CD4-positive, alpha-beta T cell (primary cell): ENCODE measurements at regions not wholly inside any gene's neighbourhood (a gene's known extent, or its start where the extent isn't known, plus 50 kb on each side); places are given as distances from the start of the nearest gene placed in this dataset.

Experiments used
- ATAC-seq: fragments of 200-7000 bp; cut with Tn5 transposase; one replicate; pipeline ENCODE4 v1.10.0; 2022; ENCODE audit warnings: mild to moderate bottlenecking; ENCODE audit not compliant: poor library complexity
- CTCF ChIA-PET: fragments of 350-600 bp; sonication (Branson Sonifier 250); formaldehyde crosslinking; loops from one replicate; lab custom pipeline; 2021; ENCODE audit warnings: antibody characterized with exemption, inconsistent platforms; lab: Charles Lee
- POLR2A ChIA-PET: fragments of 350-600 bp; sonication (Branson Sonifier 250); formaldehyde crosslinking; loops from one replicate; lab custom pipeline; 2021; ENCODE audit warnings: antibody characterized with exemption, inconsistent platforms; lab: Charles Lee
- DNase-seq, 14 experiments: peaks; one replicate each; pipeline ENCODE4 v3.0.0-alpha.2; 2013 to 2020; ENCODE audit warnings: mixed read lengths in 2 of 14
- H3K27ac ChIP-seq, 2 donors: one replicate each; pipeline versions ENCODE4 v1.5.1 to v1.7.0; 2013; ENCODE audit warnings: low read length in 2 of 2, low read depth in 1 of 2, mild to moderate bottlenecking in 1 of 2
- H3K27me3 ChIP-seq, 2 experiments: 1 replicate in 1 of 2; 2 replicates in 1 of 2; pipeline versions ENCODE4 v1.6.1 to v1.7.0; 2013; ENCODE audit warnings: low read length in 2 of 2, control low read depth in 1 of 2, mild to moderate bottlenecking in 1 of 2, moderate library complexity in 1 of 2; ENCODE audit not compliant: insufficient read depth in 2 of 2, control insufficient read depth in 1 of 2
- H3K36me3 ChIP-seq: one replicate; pipeline ENCODE4 v1.6.1; 2013; ENCODE audit warnings: low read length, control low read depth; ENCODE audit not compliant: insufficient read depth
- H3K4me1 ChIP-seq: one replicate; pipeline ENCODE4 v1.6.1; 2013; ENCODE audit warnings: low read length, control low read depth; ENCODE audit not compliant: insufficient read depth
- H3K4me3 ChIP-seq: one replicate; pipeline ENCODE4 v1.5.1; 2013; ENCODE audit warnings: mild to moderate bottlenecking, low read length, moderate library complexity
- H3K9me3 ChIP-seq, 2 experiments: 1 replicate in 1 of 2; 2 replicates in 1 of 2; pipeline versions ENCODE4 v1.6.1 to v1.7.0; 2013; ENCODE audit warnings: low read length in 2 of 2, mild to moderate bottlenecking in 2 of 2, control low read depth in 1 of 2, moderate library complexity in 1 of 2; ENCODE audit not compliant: control insufficient read depth in 1 of 2, insufficient read depth in 1 of 2
- H3K27ac Mint-ChIP-seq: one replicate; pipeline ENCODE4 v1.8.0; 2020; ENCODE audit warnings: mixed read lengths
- H3K27me3 Mint-ChIP-seq: one replicate; pipeline ENCODE4 v1.8.0; 2021; ENCODE audit warnings: mixed read lengths
- H3K36me3 Mint-ChIP-seq: one replicate; pipeline ENCODE4 v1.8.0; 2021; ENCODE audit warnings: low read depth, mixed read lengths
- H3K4me1 Mint-ChIP-seq: one replicate; pipeline ENCODE4 v1.8.0; 2021; ENCODE audit warnings: low read depth, mixed read lengths
- H3K4me3 Mint-ChIP-seq: one replicate; pipeline ENCODE4 v1.8.0; 2020; ENCODE audit warnings: mild to moderate bottlenecking, mixed read lengths
- H3K9me3 Mint-ChIP-seq: one replicate; pipeline ENCODE4 v1.8.0; 2020; ENCODE audit warnings: mixed read lengths
- CTCF ChIP-seq: fragments of 200-600 bp; IDR thresholded peaks from one replicate; pipeline ENCODE4 v1.8.0; 2022; ENCODE audit warnings: antibody characterized with exemption, mild to moderate bottlenecking
- intact Hi-C, 2 experiments: fragments of 100-400 bp; cut with DNase I in 1 of 2; cut with micrococcal nuclease in 1 of 2; formaldehyde crosslinking; loops; one replicate each; pipeline versions ENCODE4 v1.15.1 to v1.9.0; 2023 to 2025; cut with DNase I, micrococcal nuclease

GRCh38 chr18:8537400-8537799, 71.8 kb upstream of the RAB12 start:
- POLR2A ChIA-PET = no interaction called here
- CTCF ChIA-PET = no interaction called here
- no peaks in the 10 kb centered on the region for H3K4me1 Mint-ChIP-seq
- intact Hi-C loops = no loop called here
- no peak overlapping the region for H3K27ac Mint-ChIP-seq
- no peaks in the 10 kb centered on the region for H3K4me1 ChIP-seq
- H3K27me3 ChIP-seq = no peaks in the 10 kb centered on the region
- H3K4me3 ChIP-seq = no peak overlapping the region
- ATAC-seq (no peak), DNase-seq (no peak)
- H3K4me3 Mint-ChIP-seq = no peak overlapping the region
- H3K9me3 ChIP-seq = peaks cover 3 to 4% of the 10 kb centered on the region in 2 experiments
- no peaks in the 10 kb centered on the region for H3K36me3 ChIP-seq
- peaks cover 5% of the 10 kb centered on the region for H3K9me3 Mint-ChIP-seq
- TF ChIP-seq CTCF = no peak
- H3K27ac ChIP-seq = no peak overlapping the region
- peaks cover 2% of the 10 kb centered on the region for H3K27me3 Mint-ChIP-seq
- no peaks in the 10 kb centered on the region for H3K36me3 Mint-ChIP-seq

GRCh38 chr18:8538935-8539334, 70.3 kb upstream of the RAB12 start:
- no peaks in the 10 kb centered on the region for H3K27me3 ChIP-seq
- no peaks in the 10 kb centered on the region for H3K4me1 ChIP-seq
- H3K27ac ChIP-seq = no peak overlapping the region
- TF ChIP-seq CTCF = no peak
- Mint-ChIP-seq H3K4me1 (no peaks in the 10 kb centered on the region), H3K36me3 (no peaks in the 10 kb centered on the region), H3K27ac (no peak overlapping the region), H3K27me3 (peaks cover 7% of the 10 kb centered on the region), H3K9me3 (no peaks in the 10 kb centered on the region), H3K4me3 (no peak overlapping the region)
- H3K36me3 ChIP-seq = no peaks in the 10 kb centered on the region
- DNase-seq (no peak), ATAC-seq (no peak)
- peaks cover 0 to 4% of the 10 kb centered on the region in 2 experiments for H3K9me3 ChIP-seq
- CTCF ChIA-PET = no interaction called here
- H3K4me3 ChIP-seq = no peak overlapping the region
- POLR2A ChIA-PET = no interaction called here
- intact Hi-C loops = no loop called here

GRCh38 chr18:8546677-8547076, 62.6 kb upstream of the RAB12 start:
- Mint-ChIP-seq H3K9me3 (no peaks in the 10 kb centered on the region), H3K4me1 (no peaks in the 10 kb centered on the region), H3K27ac (no peak overlapping the region), H3K27me3 (peaks cover 24% of the 10 kb centered on the region), H3K4me3 (no peak overlapping the region), H3K36me3 (no peaks in the 10 kb centered on the region)
- ChIA-PET CTCF (no interaction called here), POLR2A (no interaction called here)
- DNase-seq (no peak), ATAC-seq (no peak)
- no peak overlapping the region for H3K4me3 ChIP-seq
- H3K27me3 ChIP-seq = peaks cover 0 to 2% of the 10 kb centered on the region in 2 experiments
- no peaks in the 10 kb centered on the region for H3K9me3 ChIP-seq
- no peak for TF ChIP-seq CTCF
- intact Hi-C loops = no loop called here
- no peaks in the 10 kb centered on the region for H3K36me3 ChIP-seq
- no peak overlapping the region for H3K27ac ChIP-seq
- no peaks in the 10 kb centered on the region for H3K4me1 ChIP-seq
